ENCODE measurements at regions not wholly inside any gene's neighbourhood (a gene's known extent, or its start where the extent isn't known, plus 50 kb on each side); places are given as distances from the start of the nearest gene placed in this dataset.

- TF ChIP-seq EZH2phosphoT487 (IDR thresholded peaks at IDR 0.05; ENCODE audit: insufficient read depth, low read depth), result no peak
- no peak for TF ChIP-seq EZH2 (IDR thresholded peaks at IDR 0.05; ENCODE audit: insufficient read depth, poor library complexity, severe bottlenecking)
- Histone ChIP-seq H3K9me2 (ENCODE audit: insufficient read depth) (no peaks in the 10 kb centered on the region), H3K4me3 (no peak overlapping the region), H3F3A (ENCODE audit: insufficient read depth) (no peaks in the 10 kb centered on the region), H3K9ac (no peak overlapping the region), H4K20me1 (ENCODE audit: insufficient read depth) (no peaks in the 10 kb centered on the region), H3K79me2 (ENCODE audit: insufficient read depth) (no peaks in the 10 kb centered on the region), H3K27me3 (replicated peaks; ENCODE audit: insufficient read depth) (no peaks in the 10 kb centered on the region), H3K4me1 (ENCODE audit: insufficient read depth) (no peaks in the 10 kb centered on the region), H2AFZ (no peak overlapping the region), H3K9me3 (ENCODE audit: low read depth) (no peaks in the 10 kb centered on the region), H3K27ac (no peak overlapping the region), H3K4me2 (ENCODE audit: unreplicated experiment) (no peak overlapping the region), H3K36me3 (ENCODE audit: low read depth) (no peaks in the 10 kb centered on the region)
- in situ Hi-C loops (cut with MboI), result no loop called here
- 17% methylated on average over 4 of the region's 4 CpGs for WGBS, 2 experiments (ENCODE audit: low coverage in 1 of 2, low lambda C conversion rate in 2 of 2, missing lambda C conversion rate in 2 of 2)
- DNase-seq, result no peak
Observed at GRCh38 chr6:164188861-164189260, 774.3 kb downstream of the QKI start.

DNA sequence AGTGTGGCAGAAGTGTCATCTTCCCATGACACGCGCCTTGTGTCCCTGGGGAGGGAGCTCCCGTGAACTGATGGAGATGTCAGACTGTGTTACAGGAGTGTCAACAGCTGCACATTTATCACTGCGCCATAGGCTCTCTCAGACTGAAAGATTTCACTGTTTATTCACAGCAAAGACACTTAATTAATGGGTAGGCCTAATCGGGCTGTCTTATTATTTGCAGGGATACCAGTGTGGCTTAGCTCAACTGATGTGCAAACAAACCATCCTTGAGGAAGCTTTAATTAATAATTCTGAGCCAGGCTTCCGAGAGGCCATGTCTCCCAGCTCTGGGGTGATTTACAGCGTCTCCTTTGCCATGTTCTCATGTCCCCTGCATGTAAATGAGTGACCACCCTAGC, 771.0 kb downstream of the QKI start:
- no peaks in the 10 kb centered on the region for H3K9me2 ChIP-seq (ENCODE audit: insufficient read depth)
- H3K4me2 ChIP-seq (ENCODE audit: unreplicated experiment), result no peak overlapping the region
- H3K9me3 ChIP-seq (ENCODE audit: low read depth), result no peaks in the 10 kb centered on the region
- no peaks in the 10 kb centered on the region for H4K20me1 ChIP-seq (ENCODE audit: insufficient read depth)
- no peaks in the 10 kb centered on the region for H3K4me1 ChIP-seq (ENCODE audit: insufficient read depth)
- TF ChIP-seq EZH2 (IDR thresholded peaks at IDR 0.05; ENCODE audit: insufficient read depth, poor library complexity, severe bottlenecking), result no peak
- no peak for TF ChIP-seq EZH2phosphoT487 (IDR thresholded peaks at IDR 0.05; ENCODE audit: insufficient read depth, low read depth)
- H2AFZ ChIP-seq, result no peak overlapping the region
- H3K79me2 ChIP-seq (ENCODE audit: insufficient read depth), result no peaks in the 10 kb centered on the region
- no peaks in the 10 kb centered on the region for H3K27me3 ChIP-seq (replicated peaks; ENCODE audit: insufficient read depth)
- H3K27ac ChIP-seq, result no peak overlapping the region
- H3F3A ChIP-seq (ENCODE audit: insufficient read depth), result no peaks in the 10 kb centered on the region
- no peak overlapping the region for H3K9ac ChIP-seq
- no peak for DNase-seq
- 17 to 18% methylated on average over 7 of the region's 7 CpGs for WGBS, 2 experiments (ENCODE audit: low coverage in 1 of 2, low lambda C conversion rate in 2 of 2, missing lambda C conversion rate in 2 of 2)
- no peak overlapping the region for H3K4me3 ChIP-seq
- in situ Hi-C loops (cut with MboI), result no loop called here
- H3K36me3 ChIP-seq (ENCODE audit: low read depth), result no peaks in the 10 kb centered on the region

- Histone ChIP-seq H3K79me2 (ENCODE audit: insufficient read depth) (no peaks in the 10 kb centered on the region), H3K36me3 (ENCODE audit: low read depth) (no peaks in the 10 kb centered on the region), H3K27ac (no peak overlapping the region), H3K9me2 (ENCODE audit: insufficient read depth) (no peaks in the 10 kb centered on the region), H3K4me3 (no peak overlapping the region), H3K27me3 (replicated peaks; ENCODE audit: insufficient read depth) (no peaks in the 10 kb centered on the region), H3K4me2 (ENCODE audit: unreplicated experiment) (no peak overlapping the region), H3F3A (ENCODE audit: insufficient read depth) (no peaks in the 10 kb centered on the region), H3K4me1 (ENCODE audit: insufficient read depth) (no peaks in the 10 kb centered on the region), H4K20me1 (ENCODE audit: insufficient read depth) (no peaks in the 10 kb centered on the region), H3K9me3 (ENCODE audit: low read depth) (no peaks in the 10 kb centered on the region), H2AFZ (no peak overlapping the region), H3K9ac (no peak overlapping the region)
- DNase-seq, result no peak
- in situ Hi-C loops (cut with MboI), result no loop called here
- TF ChIP-seq EZH2 (IDR thresholded peaks at IDR 0.05; ENCODE audit: insufficient read depth, poor library complexity, severe bottlenecking), result no peak
- no peak for TF ChIP-seq EZH2phosphoT487 (IDR thresholded peaks at IDR 0.05; ENCODE audit: insufficient read depth, low read depth)
- WGBS, 2 experiments (ENCODE audit: low coverage in 1 of 2, low lambda C conversion rate in 2 of 2, missing lambda C conversion rate in 2 of 2), result 31 to 37% methylated on average over 4 of the region's 4 CpGs
Observed at GRCh38 chr6:164184410-164184809, 769.9 kb downstream of the QKI start.

GRCh38 chr6:164183556-164184123, 769.1 kb downstream of the QKI start:
- no peaks in the 10 kb centered on the region for H3K4me1 ChIP-seq (ENCODE audit: insufficient read depth)
- no peak for TF ChIP-seq EZH2 (IDR thresholded peaks at IDR 0.05; ENCODE audit: insufficient read depth, poor library complexity, severe bottlenecking)
- TF ChIP-seq EZH2phosphoT487 (IDR thresholded peaks at IDR 0.05; ENCODE audit: insufficient read depth, low read depth), result no peak
- H3K27ac ChIP-seq, result no peak overlapping the region
- no peak overlapping the region for H3K4me3 ChIP-seq
- in situ Hi-C loops (cut with MboI), result no loop called here
- no peaks in the 10 kb centered on the region for H3K27me3 ChIP-seq (replicated peaks; ENCODE audit: insufficient read depth)
- H3K9me3 ChIP-seq (ENCODE audit: low read depth), result no peaks in the 10 kb centered on the region
- H3K9me2 ChIP-seq (ENCODE audit: insufficient read depth), result no peaks in the 10 kb centered on the region
- H3K36me3 ChIP-seq (ENCODE audit: low read depth), result no peaks in the 10 kb centered on the region
- no peak overlapping the region for H3K4me2 ChIP-seq (ENCODE audit: unreplicated experiment)
- H4K20me1 ChIP-seq (ENCODE audit: insufficient read depth), result no peaks in the 10 kb centered on the region
- H3K9ac ChIP-seq, result no peak overlapping the region
- no peaks in the 10 kb centered on the region for H3K79me2 ChIP-seq (ENCODE audit: insufficient read depth)
- no peak for DNase-seq
- H2AFZ ChIP-seq, result no peak overlapping the region
- WGBS, 2 experiments (ENCODE audit: low coverage in 1 of 2, low lambda C conversion rate in 2 of 2, missing lambda C conversion rate in 2 of 2), result 59 to 61% methylated on average over 6 of the region's 6 CpGs
- no peaks in the 10 kb centered on the region for H3F3A ChIP-seq (ENCODE audit: insufficient read depth)
